AG09309 (cell line): ENCODE measurements at regions not wholly inside any gene's neighbourhood (a gene's known extent, or its start where the extent isn't known, plus 50 kb on each side); places are given as distances from the start of the nearest gene placed in this dataset.

Source experiments
- DNase-seq: peaks from one replicate; pipeline ENCODE4 v3.0.0-alpha.2; 2010; ENCODE audit warnings: low read depth
- H3K4me3 ChIP-seq: 2 replicates; pipeline ENCODE4 v1.5.1; 2011; ENCODE audit warnings: mild to moderate bottlenecking, low read depth, low read length, moderate library complexity; ENCODE audit not compliant: control insufficient read depth
- TF ChIP-seq, protein P1 (sequence below): IDR thresholded peaks from 2 replicates; pipeline ENCODE4 v1.5.1; 2011; ENCODE audit warnings: mild to moderate bottlenecking, low read depth, low read length, inconsistent platforms; ENCODE audit not compliant: insufficient read depth, control insufficient read depth; ENCODE audit errors: missing control alignments

DNA sequence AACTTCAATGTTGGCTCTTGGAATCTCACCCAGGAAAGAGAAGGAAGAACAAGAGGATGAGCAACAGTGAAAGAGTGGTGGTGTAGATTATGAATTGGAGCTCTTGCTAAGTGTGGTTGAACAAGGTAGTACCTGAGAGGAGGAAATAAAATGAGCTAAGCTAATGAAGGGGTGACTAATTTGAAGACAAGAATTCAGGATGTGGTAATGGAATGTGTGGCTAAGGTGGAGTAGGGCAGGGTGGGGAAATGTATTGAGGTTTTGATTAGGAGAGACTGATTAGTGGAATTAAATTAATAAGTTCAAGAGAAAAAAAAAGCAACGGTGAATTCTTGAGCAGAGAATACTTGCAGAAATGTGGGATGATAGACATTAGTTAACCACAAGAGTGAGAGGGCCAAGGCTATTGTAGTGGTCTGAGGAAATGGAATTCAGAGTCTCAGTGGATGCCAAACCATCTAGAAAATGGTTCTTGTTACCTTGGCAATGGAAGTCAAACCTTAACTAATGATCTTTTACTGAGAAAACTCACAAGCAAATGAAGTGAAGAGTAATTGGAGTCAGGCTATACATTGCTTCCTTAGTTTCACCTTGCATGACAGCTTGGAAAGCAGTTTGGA, 648.3 kb upstream of the ZNF608 start:
- TF ChIP-seq, protein P1, sequence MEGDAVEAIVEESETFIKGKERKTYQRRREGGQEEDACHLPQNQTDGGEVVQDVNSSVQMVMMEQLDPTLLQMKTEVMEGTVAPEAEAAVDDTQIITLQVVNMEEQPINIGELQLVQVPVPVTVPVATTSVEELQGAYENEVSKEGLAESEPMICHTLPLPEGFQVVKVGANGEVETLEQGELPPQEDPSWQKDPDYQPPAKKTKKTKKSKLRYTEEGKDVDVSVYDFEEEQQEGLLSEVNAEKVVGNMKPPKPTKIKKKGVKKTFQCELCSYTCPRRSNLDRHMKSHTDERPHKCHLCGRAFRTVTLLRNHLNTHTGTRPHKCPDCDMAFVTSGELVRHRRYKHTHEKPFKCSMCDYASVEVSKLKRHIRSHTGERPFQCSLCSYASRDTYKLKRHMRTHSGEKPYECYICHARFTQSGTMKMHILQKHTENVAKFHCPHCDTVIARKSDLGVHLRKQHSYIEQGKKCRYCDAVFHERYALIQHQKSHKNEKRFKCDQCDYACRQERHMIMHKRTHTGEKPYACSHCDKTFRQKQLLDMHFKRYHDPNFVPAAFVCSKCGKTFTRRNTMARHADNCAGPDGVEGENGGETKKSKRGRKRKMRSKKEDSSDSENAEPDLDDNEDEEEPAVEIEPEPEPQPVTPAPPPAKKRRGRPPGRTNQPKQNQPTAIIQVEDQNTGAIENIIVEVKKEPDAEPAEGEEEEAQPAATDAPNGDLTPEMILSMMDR: no peak
- H3K4me3 ChIP-seq: no peak overlapping the region
- DNase-seq: no peak

DNA sequence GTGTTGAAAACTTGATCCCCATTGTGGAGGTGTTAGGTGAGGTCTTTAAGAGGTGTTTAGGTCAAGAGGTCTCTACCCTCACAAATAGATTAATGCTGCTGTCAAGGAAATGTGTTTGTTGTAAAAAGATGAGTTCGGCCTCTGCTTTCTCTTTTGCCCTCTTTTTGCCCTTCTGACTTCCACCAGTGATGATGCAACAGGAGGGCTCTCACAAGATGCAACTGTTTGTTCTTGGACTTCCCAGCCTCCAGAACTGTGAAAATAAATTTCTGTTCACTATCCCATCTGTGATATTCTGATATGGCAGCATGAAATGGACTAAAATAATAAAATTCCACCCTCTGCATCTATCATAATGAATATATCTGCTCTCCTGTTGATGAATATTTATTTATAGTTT, 650.0 kb upstream of the ZNF608 start:
- no peak for DNase-seq
- TF ChIP-seq, protein P1: no peak
- no peak overlapping the region for H3K4me3 ChIP-seq

DNA sequence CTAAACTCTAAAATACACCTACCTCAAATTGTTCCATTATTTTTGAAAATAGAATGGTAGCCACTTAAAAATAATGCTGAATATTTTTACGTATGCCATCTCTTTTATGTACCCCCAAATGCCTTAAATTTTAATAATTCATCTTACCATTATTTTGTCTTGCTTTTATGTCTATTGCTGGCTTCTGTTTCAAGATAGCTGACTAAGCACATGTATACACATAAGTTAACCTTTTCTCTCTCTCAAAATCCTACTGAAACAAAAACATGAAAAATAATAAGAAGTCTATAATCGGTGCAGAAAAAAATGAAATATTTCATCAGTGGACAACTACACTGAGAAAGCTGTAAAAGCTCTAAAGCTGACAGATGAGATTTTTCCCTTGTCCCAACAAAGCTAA, 652.0 kb upstream of the ZNF608 start:
- no peak overlapping the region for H3K4me3 ChIP-seq
- DNase-seq: no peak
- TF ChIP-seq, protein P1: no peak

DNA sequence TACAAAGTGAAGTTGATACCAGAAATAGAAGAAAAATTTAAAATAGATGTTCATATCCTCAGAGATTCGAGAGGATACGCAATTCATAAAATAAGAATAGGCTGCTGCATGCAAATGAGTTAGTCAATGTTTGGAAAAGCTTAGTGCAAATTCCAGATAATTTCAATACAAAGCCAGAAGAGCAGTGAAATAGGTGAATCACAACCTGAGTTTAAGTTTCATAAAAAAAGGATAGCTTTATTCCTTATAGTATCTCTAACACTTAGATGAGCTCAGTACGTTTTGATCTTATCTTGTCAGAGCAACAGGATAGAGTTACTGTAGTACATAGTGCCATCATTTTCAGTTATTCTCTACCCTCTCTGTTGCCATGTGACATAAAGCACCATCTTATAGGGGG, 653.4 kb upstream of the ZNF608 start:
- no peak overlapping the region for H3K4me3 ChIP-seq
- TF ChIP-seq, protein P1: no peak
- DNase-seq: no peak

DNA sequence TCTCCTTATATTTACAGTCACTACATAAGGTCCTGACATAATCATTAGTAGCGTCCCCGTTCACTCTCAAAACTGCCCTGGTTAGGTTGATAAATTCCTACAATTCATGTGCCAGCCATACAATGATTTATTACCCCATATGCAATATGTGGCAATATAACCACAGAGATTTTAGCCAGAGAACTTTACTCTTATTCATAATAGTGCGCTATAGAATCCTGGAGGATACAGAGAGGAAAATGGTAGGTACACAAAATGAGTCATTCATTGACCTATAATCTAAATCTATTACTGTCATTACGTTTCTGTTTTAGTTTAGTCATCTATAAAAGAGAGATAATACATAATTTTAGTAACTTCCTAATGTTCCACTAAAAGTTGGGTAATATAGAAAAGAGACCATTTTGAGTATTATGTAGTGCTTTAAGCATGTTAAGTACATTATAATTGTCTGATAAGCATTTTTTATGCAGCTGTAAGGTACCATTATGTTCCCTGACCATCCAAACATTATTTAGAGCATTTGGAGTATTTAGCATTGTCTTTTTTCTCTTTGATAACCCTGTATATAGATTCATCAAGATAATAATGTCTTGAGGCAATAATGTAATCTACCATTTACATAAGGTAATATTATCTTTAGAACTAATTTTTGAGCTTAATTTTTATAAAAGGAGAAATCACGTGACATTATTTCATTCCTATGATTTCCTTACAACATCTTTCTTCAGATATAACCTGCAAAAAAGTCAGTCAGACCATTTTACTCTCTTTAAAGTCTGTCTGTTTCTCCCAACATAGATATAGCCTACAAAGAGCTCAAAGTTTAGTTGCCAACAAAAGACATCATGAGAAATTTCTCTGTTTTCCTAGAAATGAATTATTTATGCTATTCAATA, 655.5 kb upstream of the ZNF608 start:
- no peak for DNase-seq
- H3K4me3 ChIP-seq: no peak overlapping the region
- TF ChIP-seq, protein P1: no peak

DNA sequence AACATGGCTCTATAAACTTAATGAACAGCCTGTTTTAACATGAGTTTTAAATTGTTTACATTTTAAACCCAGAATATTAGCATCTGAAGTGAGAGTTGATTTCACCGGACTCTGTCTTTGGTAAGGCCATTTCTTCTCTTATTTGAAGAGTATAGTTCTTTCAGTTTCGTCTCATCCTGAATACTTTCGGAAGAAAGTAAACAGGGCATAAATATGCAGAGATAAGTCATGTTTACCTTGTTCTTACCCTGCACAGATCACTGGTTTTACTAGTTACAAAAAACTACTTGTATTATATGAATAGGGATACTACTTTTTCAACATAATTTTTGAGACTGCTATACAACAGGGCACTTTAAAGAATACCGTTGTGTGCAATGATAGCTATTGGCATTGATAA, 656.3 kb upstream of the ZNF608 start:
- TF ChIP-seq, protein P1: no peak
- DNase-seq: no peak
- no peak overlapping the region for H3K4me3 ChIP-seq
